ENCODE measurements at regions not wholly inside any gene's neighbourhood (a gene's known extent, or its start where the extent isn't known, plus 50 kb on each side); places are given as distances from the start of the nearest gene placed in this dataset.

DNA sequence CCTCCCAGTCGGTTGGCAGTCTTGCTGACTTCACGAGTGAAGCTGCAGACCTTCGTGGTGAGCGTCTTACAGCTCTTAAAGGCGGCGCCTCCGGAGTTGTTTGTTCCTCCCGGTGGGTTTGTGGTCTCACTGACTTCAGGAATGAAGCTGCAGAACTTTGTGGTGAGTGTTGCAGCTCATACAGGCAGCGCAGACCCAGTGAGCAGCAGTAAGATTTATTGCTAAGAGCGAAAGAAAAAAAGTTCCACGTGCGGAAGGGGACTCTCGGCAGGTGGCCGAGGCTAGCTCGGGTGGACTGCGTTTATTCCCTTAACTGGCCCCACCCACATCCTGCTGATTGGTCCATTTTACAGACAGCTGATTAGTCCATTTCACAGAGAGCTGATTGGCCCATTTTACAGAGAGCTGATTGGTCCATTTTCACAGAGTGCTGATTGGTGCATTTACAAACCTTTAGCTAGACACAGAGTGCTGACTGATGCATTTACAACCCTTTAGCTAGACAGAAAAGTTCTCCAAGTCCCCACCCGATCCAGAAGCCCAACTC, 240.3 kb downstream of the LRATD1 start:
- no peak for DNase-seq (ENCODE audit: low read depth)
- TF ChIP-seq CTCF (conservative IDR thresholded peaks at IDR 0.05; ENCODE audit: low read depth, low read length): no peak
- H3K4me3 ChIP-seq (ENCODE audit: low read depth, low read length): no peak overlapping the region

GRCh38 chr2:14881651-14882327, 249.3 kb downstream of the LRATD1 start:
- no peak for TF ChIP-seq CTCF (conservative IDR thresholded peaks at IDR 0.05; ENCODE audit: low read depth, low read length)
- H3K4me3 ChIP-seq (ENCODE audit: low read depth, low read length): no peak overlapping the region
- no peak for DNase-seq (ENCODE audit: low read depth)

DNA sequence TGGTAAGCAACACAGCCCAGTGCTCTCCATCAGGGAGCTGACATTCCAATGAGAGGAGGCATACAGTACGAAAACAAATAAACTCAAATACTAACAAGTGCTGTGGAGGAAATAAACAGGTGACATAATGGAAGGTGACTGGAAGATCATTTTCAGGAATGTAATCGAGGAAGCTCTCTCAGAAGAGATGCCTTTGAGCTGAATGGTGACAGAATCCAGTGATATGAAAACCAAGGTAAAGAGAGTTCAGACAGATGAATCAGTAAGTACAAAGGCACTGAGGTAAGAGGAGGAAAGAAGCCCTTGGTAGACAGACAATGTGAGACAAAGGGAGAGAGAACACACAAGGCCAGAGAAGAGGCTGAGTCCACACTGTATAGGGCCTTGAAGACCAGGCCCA, 252.1 kb downstream of the LRATD1 start:
- no peak overlapping the region for H3K4me3 ChIP-seq (ENCODE audit: low read depth, low read length)
- TF ChIP-seq CTCF (conservative IDR thresholded peaks at IDR 0.05; ENCODE audit: low read depth, low read length): no peak
- no peak for DNase-seq (ENCODE audit: low read depth)

DNA sequence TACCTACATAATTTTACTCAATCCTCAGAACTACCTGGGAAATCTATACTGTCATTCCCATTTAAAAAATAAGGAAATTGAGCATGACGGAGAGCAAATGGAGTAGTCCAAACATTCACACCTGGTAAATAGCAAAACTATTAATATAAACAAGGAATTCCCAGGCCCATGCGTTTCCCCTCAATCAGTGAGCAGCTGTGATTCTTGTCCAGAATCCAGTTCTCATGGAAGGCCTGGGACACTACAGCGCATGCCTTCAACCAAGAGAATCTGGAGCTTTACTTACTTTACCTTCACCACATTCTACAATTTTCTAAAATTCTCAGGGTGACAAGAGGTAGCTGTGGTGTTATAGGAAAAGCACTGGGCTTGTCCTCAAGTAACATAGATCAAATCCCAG, 259.0 kb downstream of the LRATD1 start:
- TF ChIP-seq CTCF (conservative IDR thresholded peaks at IDR 0.05; ENCODE audit: low read depth, low read length): no peak
- DNase-seq (ENCODE audit: low read depth): no peak
- H3K4me3 ChIP-seq (ENCODE audit: low read depth, low read length): no peak overlapping the region

DNA sequence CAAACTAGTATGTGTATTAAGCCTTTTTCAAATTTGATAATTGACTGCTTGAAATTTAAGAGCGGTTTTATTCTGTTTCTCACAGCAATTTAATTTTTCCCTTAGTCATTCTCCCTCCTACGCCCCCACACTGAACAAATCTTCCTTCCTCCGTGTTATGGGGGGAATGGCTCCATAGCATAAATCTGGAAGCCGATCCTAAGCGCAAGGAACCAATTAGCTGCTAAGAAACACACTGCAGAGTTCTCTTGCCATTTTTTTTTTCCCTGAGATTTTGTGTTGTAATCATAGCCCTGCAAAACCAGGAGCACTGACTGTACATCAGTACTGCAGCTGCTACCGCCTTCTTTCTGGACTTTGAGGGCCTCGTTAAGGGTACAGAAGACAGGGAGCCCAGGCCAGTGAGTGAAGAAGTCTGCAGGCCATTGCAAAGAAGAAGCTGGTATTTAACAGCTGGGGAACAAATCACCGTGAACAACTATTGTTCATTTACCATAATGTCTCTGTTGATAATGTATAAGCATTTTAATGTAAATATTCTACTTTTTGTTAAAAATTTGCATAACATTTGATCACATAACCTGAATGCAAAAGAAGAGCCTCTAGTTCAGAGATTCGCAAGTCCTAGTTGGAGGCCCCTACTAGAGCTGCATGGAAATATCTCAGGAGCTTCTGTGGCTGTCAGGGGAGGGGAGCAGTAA, 264.0 kb downstream of the LRATD1 start:
- TF ChIP-seq CTCF (conservative IDR thresholded peaks at IDR 0.05; ENCODE audit: low read depth, low read length): no peak
- no peak overlapping the region for H3K4me3 ChIP-seq (ENCODE audit: low read depth, low read length)
- no peak for DNase-seq (ENCODE audit: low read depth)

GRCh38 chr2:14899621-14900414, 267.3 kb downstream of the LRATD1 start:
- H3K4me3 ChIP-seq (ENCODE audit: low read depth, low read length): no peak overlapping the region
- DNase-seq (ENCODE audit: low read depth): no peak
- TF ChIP-seq CTCF (conservative IDR thresholded peaks at IDR 0.05; ENCODE audit: low read depth, low read length): no peak

Data from epithelial cell of proximal tubule (primary cell).